GM13976 (cell line): ENCODE measurements at regions not wholly inside any gene's neighbourhood (a gene's known extent, or its start where the extent isn't known, plus 50 kb on each side); places are given as distances from the start of the nearest gene placed in this dataset.

ENCODE experiments used
- DNase-seq: peaks from one replicate; pipeline ENCODE4 v3.0.0; 2012; ENCODE audit warnings: low spot score
- in situ Hi-C: fragments of 300-500 bp; cut with MboI; formaldehyde crosslinking; loops from one replicate; pipeline ENCODE4 v1.12.0; 2022; ENCODE audit warnings: low sequenced_read_pairs, mixed read lengths, inconsistent platforms; ENCODE audit not compliant: unreplicated experiment
- TF ChIP-seq, protein P1 (sequence below): IDR thresholded peaks from 2 replicates; pipeline ENCODE4 v1.5.1; 2012; ENCODE audit warnings: borderline replicate concordance, mild to moderate bottlenecking; ENCODE audit not compliant: insufficient read depth; ENCODE audit errors: extremely low read depth, missing control alignments, control extremely low read depth

DNA sequence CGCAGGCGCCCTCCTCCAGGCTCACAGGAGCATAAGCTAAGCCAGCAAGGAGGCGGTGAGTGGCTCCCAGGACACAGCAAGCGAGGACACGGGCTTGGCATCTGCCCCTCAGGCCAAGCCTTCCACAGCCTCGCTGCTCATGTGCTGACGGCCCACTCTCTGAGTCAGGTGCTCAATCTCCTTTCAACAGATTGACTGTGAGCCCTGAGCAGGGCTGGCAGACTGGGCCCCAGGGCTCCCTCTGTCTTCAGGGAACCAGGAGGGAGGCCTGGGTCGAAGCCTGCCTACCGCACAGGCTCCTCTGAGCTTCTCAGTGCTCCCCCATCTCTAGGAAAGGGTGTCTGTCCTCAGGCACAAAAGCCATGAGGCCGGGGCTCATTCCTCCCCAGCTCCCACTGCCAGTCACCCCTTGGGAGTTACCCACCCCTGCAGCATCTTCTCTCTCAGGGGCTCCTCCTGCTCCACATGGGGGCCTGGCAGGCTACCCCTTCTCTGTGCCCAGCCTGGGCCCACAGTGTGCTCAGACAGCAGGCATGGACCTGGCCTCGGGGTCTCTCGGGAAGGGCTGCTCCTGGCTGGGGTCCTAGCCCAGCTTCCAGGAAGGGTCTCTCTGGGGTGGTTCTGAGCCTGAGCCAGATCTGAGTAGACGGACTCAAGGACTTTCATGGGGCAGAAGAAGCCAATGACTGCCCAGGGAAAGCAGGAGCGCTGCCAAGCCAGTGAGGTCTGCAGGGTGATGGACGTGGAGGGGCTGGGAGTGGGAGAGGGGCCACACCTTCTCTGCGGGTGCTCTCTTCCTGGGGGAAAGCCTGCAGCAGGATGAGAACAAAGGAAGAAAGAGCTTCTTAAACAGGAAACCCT lies 138.0 kb upstream of the GPC1 start:
- TF ChIP-seq, protein P1, sequence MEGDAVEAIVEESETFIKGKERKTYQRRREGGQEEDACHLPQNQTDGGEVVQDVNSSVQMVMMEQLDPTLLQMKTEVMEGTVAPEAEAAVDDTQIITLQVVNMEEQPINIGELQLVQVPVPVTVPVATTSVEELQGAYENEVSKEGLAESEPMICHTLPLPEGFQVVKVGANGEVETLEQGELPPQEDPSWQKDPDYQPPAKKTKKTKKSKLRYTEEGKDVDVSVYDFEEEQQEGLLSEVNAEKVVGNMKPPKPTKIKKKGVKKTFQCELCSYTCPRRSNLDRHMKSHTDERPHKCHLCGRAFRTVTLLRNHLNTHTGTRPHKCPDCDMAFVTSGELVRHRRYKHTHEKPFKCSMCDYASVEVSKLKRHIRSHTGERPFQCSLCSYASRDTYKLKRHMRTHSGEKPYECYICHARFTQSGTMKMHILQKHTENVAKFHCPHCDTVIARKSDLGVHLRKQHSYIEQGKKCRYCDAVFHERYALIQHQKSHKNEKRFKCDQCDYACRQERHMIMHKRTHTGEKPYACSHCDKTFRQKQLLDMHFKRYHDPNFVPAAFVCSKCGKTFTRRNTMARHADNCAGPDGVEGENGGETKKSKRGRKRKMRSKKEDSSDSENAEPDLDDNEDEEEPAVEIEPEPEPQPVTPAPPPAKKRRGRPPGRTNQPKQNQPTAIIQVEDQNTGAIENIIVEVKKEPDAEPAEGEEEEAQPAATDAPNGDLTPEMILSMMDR = no peak
- DNase-seq = peak; percentile 29
- in situ Hi-C loops = no loop called here

GRCh38 chr2:240298117-240298790 lies 137.2 kb upstream of the GPC1 start:
- TF ChIP-seq, protein P1 = no peak
- DNase-seq = no peak
- in situ Hi-C loops = no loop called here

- no peak for DNase-seq
- in situ Hi-C loops = no loop called here
- TF ChIP-seq, protein P1 = no peak
Observed at GRCh38 chr2:240298803-240299709, 136.4 kb upstream of the GPC1 start.

- DNase-seq = no peak
- in situ Hi-C loops = no loop called here
- TF ChIP-seq, protein P1 = no peak
Observed at GRCh38 chr2:240299710-240300068, 135.8 kb upstream of the GPC1 start.

DNA sequence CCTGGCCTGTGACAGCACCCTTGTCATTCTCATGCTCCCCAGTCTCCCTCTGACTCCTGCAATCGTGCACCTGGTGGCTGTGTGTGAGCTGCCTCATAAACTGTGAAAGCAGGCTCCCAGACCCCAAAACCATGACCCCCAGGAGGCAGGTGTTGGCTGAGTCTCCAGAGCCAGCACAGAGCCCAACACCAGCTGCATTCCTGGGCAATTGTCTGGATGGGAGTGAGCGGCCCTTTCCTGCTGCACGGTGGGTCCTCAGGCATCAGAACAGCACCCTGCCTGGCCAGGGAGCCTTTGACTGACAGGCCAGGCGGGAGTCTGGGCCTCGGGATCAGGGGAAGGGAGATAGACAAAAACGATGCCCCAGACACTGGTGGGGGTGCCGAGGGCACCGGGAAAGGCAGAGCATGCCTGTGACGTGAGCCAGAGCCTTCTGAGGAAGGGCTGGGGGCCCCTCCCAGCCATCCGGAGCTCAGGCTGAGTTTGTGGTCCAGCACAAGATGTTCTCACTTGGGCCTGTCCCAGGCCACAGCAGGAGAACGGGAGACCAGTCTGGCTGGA lies 135.1 kb upstream of the GPC1 start:
- DNase-seq = no peak
- in situ Hi-C loops = no loop called here

GRCh38 chr2:240300840-240301239 lies 134.6 kb upstream of the GPC1 start:
- TF ChIP-seq, protein P1 = no peak
- in situ Hi-C loops = no loop called here
- DNase-seq = no peak

More for the DNA sequence above, 135.1 kb upstream of the GPC1 start:
- TF ChIP-seq, protein P1 = no peak
